HFF-Myc (cell line): ENCODE measurements at regions not wholly inside any gene's neighbourhood (a gene's known extent, or its start where the extent isn't known, plus 50 kb on each side); places are given as distances from the start of the nearest gene placed in this dataset.

Source experiments
- DNase-seq: peaks from one replicate; pipeline ENCODE4 v3.0.0-alpha.2; 2011; ENCODE audit warnings: low read depth; ENCODE audit errors: extremely low read depth
- H3K4me3 ChIP-seq: replicated peaks from 2 replicates; pipeline ENCODE4 v1.5.1; 2011; ENCODE audit warnings: low read depth, mild to moderate bottlenecking, control low read depth, low read length
- CTCF ChIP-seq: IDR thresholded peaks from 2 replicates; pipeline ENCODE4 v1.5.1; 2012; ENCODE audit warnings: mild to moderate bottlenecking, low read depth, low read length, control low read depth; ENCODE audit errors: missing control alignments

GRCh38 chr2:194452504-194452903, 1204.5 kb upstream of the SLC39A10 start:
- no peak for TF ChIP-seq CTCF
- no peak overlapping the region for H3K4me3 ChIP-seq
- DNase-seq: no peak

- DNase-seq: no peak
Measured at GRCh38 chr2:194445226-194445625, 1211.8 kb upstream of the SLC39A10 start.

DNA sequence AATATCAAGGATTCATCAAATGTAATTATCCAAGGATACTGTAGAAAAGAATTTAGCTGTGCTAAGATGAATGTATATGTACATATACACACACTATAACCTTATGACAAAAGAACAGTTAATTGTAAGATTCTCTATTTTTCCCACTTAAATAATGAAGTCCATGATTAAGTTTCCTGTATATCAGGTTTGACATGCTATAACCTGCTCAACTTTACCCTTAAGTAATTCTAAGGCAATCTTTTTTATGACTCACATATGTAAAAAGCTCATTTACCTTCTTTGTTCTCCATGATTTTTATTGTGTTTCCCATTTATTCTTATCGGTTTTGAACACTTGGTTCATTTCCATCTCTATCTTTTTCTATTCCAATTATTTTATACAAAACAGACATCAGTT, 1213.1 kb upstream of the SLC39A10 start:
- no peak overlapping the region for H3K4me3 ChIP-seq
- DNase-seq: no peak
- no peak for TF ChIP-seq CTCF

More at GRCh38 chr2:194445226-194445625, 1211.8 kb upstream of the SLC39A10 start:
- H3K4me3 ChIP-seq: no peak overlapping the region
- TF ChIP-seq CTCF: no peak

- no peak for DNase-seq
- TF ChIP-seq CTCF: no peak
Measured at GRCh38 chr2:194424683-194425209, 1232.3 kb upstream of the SLC39A10 start.

GRCh38 chr2:194411221-194411620, 1245.8 kb upstream of the SLC39A10 start:
- DNase-seq: no peak
- TF ChIP-seq CTCF: no peak
- no peak overlapping the region for H3K4me3 ChIP-seq

More at GRCh38 chr2:194424683-194425209, 1232.3 kb upstream of the SLC39A10 start:
- no peak overlapping the region for H3K4me3 ChIP-seq

GRCh38 chr2:194395818-194396217, 1261.2 kb upstream of the SLC39A10 start:
- no peak for TF ChIP-seq CTCF
- DNase-seq: no peak
- no peak overlapping the region for H3K4me3 ChIP-seq

GRCh38 chr2:194385376-194385775, 1271.7 kb upstream of the SLC39A10 start:
- H3K4me3 ChIP-seq: no peak overlapping the region
- DNase-seq: no peak
- TF ChIP-seq CTCF: no peak
